ENCODE measurements at regions not wholly inside any gene's neighbourhood (a gene's known extent, or its start where the extent isn't known, plus 50 kb on each side); places are given as distances from the start of the nearest gene placed in this dataset.

GRCh38 chr15:24748812-24749439, 73.4 kb downstream of the NPAP1 start:
- H3K23me2 ChIP-seq (ENCODE audit: low read depth, low read length) = no peaks in the 10 kb centered on the region
- H3K4me2 ChIP-seq (ENCODE audit: insufficient read depth in 1 of 2, low read depth in 2 of 2, low read length in 2 of 2) = no peak overlapping the region
- no peak overlapping the region for H3K18ac ChIP-seq (ENCODE audit: extremely low read depth, low read length)
- H2AFZ ChIP-seq (ENCODE audit: low read length) = no peak overlapping the region
- no peak overlapping the region; the same call in 1 of the 2 replicates for H4K8ac ChIP-seq (ENCODE audit: extremely low read depth, insufficient read depth, low read length)
- H2BK5ac ChIP-seq (ENCODE audit: low read depth, low read length) = no peak overlapping the region
- H3K9ac ChIP-seq (replicated peaks in 1 of 4; ENCODE audit: extremely low read depth in 1 of 4, low read depth in 3 of 4, low read length in 3 of 4) = no peak overlapping the region
- no peak overlapping the region for H3K23ac ChIP-seq (ENCODE audit: insufficient read length)
- H3K14ac ChIP-seq (ENCODE audit: insufficient read length) = no peak overlapping the region
- H4K91ac ChIP-seq (replicated peaks; ENCODE audit: insufficient read length, low read length) = no peak overlapping the region
- 100% methylated on average over 4 of the region's 4 CpGs; no CpG with 5 or more reads in 1 of the 2 experiments for WGBS, 2 experiments (ENCODE audit: extremely low coverage in 1 of 2, insufficient coverage in 1 of 2, insufficient read length in 1 of 2, insufficient replicate concordance in 2 of 2, low coverage in 1 of 2, low lambda C conversion rate in 2 of 2, missing lambda C conversion rate in 1 of 2)
- H3K79me1 ChIP-seq (ENCODE audit: low read depth, low read length) = no peaks in the 10 kb centered on the region
- H3K4me1 ChIP-seq (replicated peaks in 1 of 4; ENCODE audit: control insufficient read depth in 3 of 4, insufficient read depth in 4 of 4, low read length in 3 of 4) = 0 out of 7 replicates have a peak, but pooled peaks cover 0 to 4% (median 0%) of the 10 kb centered on the region in 4 experiments
- H3K36me3 ChIP-seq (ENCODE audit: control insufficient read depth in 2 of 4, insufficient read depth in 4 of 4, low read length in 3 of 4) = no peaks in the 10 kb centered on the region
- no peak overlapping the region for H3K4ac ChIP-seq (replicated peaks; ENCODE audit: insufficient read length, low read depth, low read length)
- H3K27ac ChIP-seq (ENCODE audit: low read depth, low read length) = no peak overlapping the region
- peak; percentile 9; the same call in 1 of the 2 replicates for TF ChIP-seq MAFK (IDR thresholded peaks at IDR 0.05; ENCODE audit: low read depth, low read length)
- no peak for TF ChIP-seq BRCA1 (IDR thresholded peaks at IDR 0.05; ENCODE audit: low read depth, low read length)
- TF ChIP-seq SP1 (IDR thresholded peaks at IDR 0.05; ENCODE audit: low read depth, low read length) = no peak
- TF ChIP-seq ASH2L (IDR thresholded peaks at IDR 0.05; ENCODE audit: low read length) = no peak
- H3K56ac ChIP-seq (replicated peaks; ENCODE audit: insufficient read length, low read depth, low read length) = no peak overlapping the region
- ChIA-PET CTCF (ENCODE audit: partially characterized antibody) (interaction anchor here (1.4 kb wide), 1 partner anchor 71 kb away, joined by 3 read pairs; no protein-coding TSS in a partner anchor), POLR2A (ENCODE audit: partially characterized antibody) (no interaction called here)
- H4K20me1 ChIP-seq (replicated peaks in 1 of 2; ENCODE audit: control insufficient read depth in 1 of 2, insufficient read depth in 2 of 2, low read length in 2 of 2) = no peaks in the 10 kb centered on the region
- H2BK15ac ChIP-seq (ENCODE audit: low read length) = no peak overlapping the region
- H4K5ac ChIP-seq (ENCODE audit: insufficient read length, low read depth, low read length) = no peak overlapping the region
- no peaks in the 10 kb centered on the region for H3K79me2 ChIP-seq (ENCODE audit: control insufficient read depth in 1 of 2, insufficient read depth in 2 of 2, low read length in 2 of 2)
- H2BK120ac ChIP-seq (replicated peaks; ENCODE audit: low read depth, low read length) = no peak overlapping the region
- H3K27me3 ChIP-seq (replicated peaks in 1 of 4; ENCODE audit: control insufficient read depth in 3 of 4, extremely low read depth in 1 of 4, insufficient read depth in 3 of 4, low read length in 3 of 4) = no peaks in the 10 kb centered on the region
- H2AK5ac ChIP-seq (ENCODE audit: low read depth, low read length) = no peak overlapping the region
- FAIRE-seq (no peak), DNase-seq (ENCODE audit: low read depth in 1 of 2, low spot score in 2 of 2) (no peak)
- H3K9me3 ChIP-seq (ENCODE audit: insufficient read depth in 2 of 2, low read depth in 1 of 2, low read length in 1 of 2) = peaks cover 4 to 23% of the 10 kb centered on the region in 2 experiments
- H2BK12ac ChIP-seq (ENCODE audit: low read depth, low read length) = no peak overlapping the region
- no peak overlapping the region for H3K4me3 ChIP-seq (ENCODE audit: extremely low read depth in 1 of 4, insufficient read depth in 2 of 4, low read depth in 3 of 4, low read length in 4 of 4)
- H2BK20ac ChIP-seq (ENCODE audit: low read length) = no peak overlapping the region
